HG03457 (cell line): ENCODE measurements at regions not wholly inside any gene's neighbourhood (a gene's known extent, or its start where the extent isn't known, plus 50 kb on each side); places are given as distances from the start of the nearest gene placed in this dataset.

ENCODE experiments used
- ATAC-seq: cut with Tn5 transposase; IDR thresholded peaks from one replicate; pipeline ENCODE4 v1.9.1; 2021; ENCODE audit warnings: moderate number of reproducible peaks; ENCODE audit not compliant: unreplicated experiment

GRCh38 chr2:236790963-236791362 lies 221.3 kb downstream of the ACKR3 start:
- ATAC-seq, result no peak

GRCh38 chr2:236793023-236794011 lies 223.7 kb downstream of the ACKR3 start:
- no peak for ATAC-seq

GRCh38 chr2:236794176-236794957 lies 224.7 kb downstream of the ACKR3 start:
- ATAC-seq, result no peak

- ATAC-seq, result no peak
Observed at GRCh38 chr2:236795169-236795860, 225.7 kb downstream of the ACKR3 start.

- no peak for ATAC-seq
Observed at GRCh38 chr2:236795861-236796219, 226.2 kb downstream of the ACKR3 start.

- ATAC-seq, result no peak
Observed at GRCh38 chr2:236796236-236796635, 226.6 kb downstream of the ACKR3 start.

- ATAC-seq, result no peak
Observed at GRCh38 chr2:236797411-236797810, 227.8 kb downstream of the ACKR3 start.

- no peak for ATAC-seq
Observed at GRCh38 chr2:236798491-236798890, 228.9 kb downstream of the ACKR3 start.

- no peak for ATAC-seq
Observed at GRCh38 chr2:236799391-236800026, 229.9 kb downstream of the ACKR3 start.

- ATAC-seq, result no peak
Observed at GRCh38 chr2:236802862-236803261, 233.2 kb downstream of the ACKR3 start.

- no peak for ATAC-seq
Observed at GRCh38 chr2:236803621-236804020, 234.0 kb downstream of the ACKR3 start.

- no peak for ATAC-seq
Observed at GRCh38 chr2:236805800-236806531, 236.3 kb downstream of the ACKR3 start.

GRCh38 chr2:236809716-236810115 lies 240.1 kb downstream of the ACKR3 start:
- ATAC-seq, result no peak

- no peak for ATAC-seq
Observed at GRCh38 chr2:236811062-236811656, 241.5 kb downstream of the ACKR3 start.

GRCh38 chr2:236813766-236814165 lies 244.1 kb downstream of the ACKR3 start:
- no peak for ATAC-seq

GRCh38 chr2:236814593-236814992 lies 245.0 kb downstream of the ACKR3 start:
- no peak for ATAC-seq

- no peak for ATAC-seq
Observed at GRCh38 chr2:236815746-236816145, 246.1 kb downstream of the ACKR3 start.

- ATAC-seq, result no peak
Observed at GRCh38 chr2:236816197-236817170, 246.9 kb downstream of the ACKR3 start.
